IPS-NIHi11 (cell line): ENCODE measurements at regions not wholly inside any gene's neighbourhood (a gene's known extent, or its start where the extent isn't known, plus 50 kb on each side); places are given as distances from the start of the nearest gene placed in this dataset.

Source experiments
- DNase-seq: peaks from one replicate; pipeline ENCODE4 v3.0.0; 2012; ENCODE audit warnings: mixed read lengths, low spot score

GRCh38 chr3:124542214-124542869 lies 187.9 kb upstream of the UMPS start:
- DNase-seq = no peak

- no peak for DNase-seq
Measured at GRCh38 chr3:124545891-124546290, 184.4 kb upstream of the UMPS start.

- no peak for DNase-seq
Measured at GRCh38 chr3:124552224-124552623, 178.0 kb upstream of the UMPS start.

- no peak for DNase-seq
Measured at GRCh38 chr3:124553178-124553577, 177.1 kb upstream of the UMPS start.

GRCh38 chr3:124556636-124557035 lies 173.6 kb upstream of the UMPS start:
- DNase-seq = no peak

- DNase-seq = no peak
Measured at GRCh38 chr3:124557433-124558232, 172.6 kb upstream of the UMPS start.

GRCh38 chr3:124558991-124559845 lies 171.0 kb upstream of the UMPS start:
- peak; percentile 52 for DNase-seq

- DNase-seq = peak; percentile 80
Measured at GRCh38 chr3:124559846-124560574, 170.2 kb upstream of the UMPS start.

GRCh38 chr3:124560666-124561215 lies 169.5 kb upstream of the UMPS start:
- no peak for DNase-seq

- DNase-seq = no peak
Measured at GRCh38 chr3:124562769-124563168, 167.5 kb upstream of the UMPS start.

GRCh38 chr3:124563376-124563775 lies 166.9 kb upstream of the UMPS start:
- no peak for DNase-seq

GRCh38 chr3:124565013-124565412 lies 165.2 kb upstream of the UMPS start:
- DNase-seq = peak; percentile 78

- DNase-seq = no peak
Measured at GRCh38 chr3:124565551-124565950, 164.7 kb upstream of the UMPS start.

GRCh38 chr3:124566701-124567100 lies 163.6 kb upstream of the UMPS start:
- DNase-seq = no peak

- DNase-seq = no peak
Measured at GRCh38 chr3:124567179-124567578, 163.1 kb upstream of the UMPS start.

- DNase-seq = no peak
Measured at GRCh38 chr3:124569761-124570160, 160.5 kb upstream of the UMPS start.

GRCh38 chr3:124570232-124570631 lies 160.0 kb upstream of the UMPS start:
- DNase-seq = no peak

- no peak for DNase-seq
Measured at GRCh38 chr3:124572851-124573405, 157.3 kb upstream of the UMPS start.

- DNase-seq = no peak
Measured at GRCh38 chr3:124574012-124574411, 156.2 kb upstream of the UMPS start.

GRCh38 chr3:124576565-124577493 lies 153.4 kb upstream of the UMPS start:
- no peak for DNase-seq
